MM.1S (cell line): ENCODE measurements at regions not wholly inside any gene's neighbourhood (a gene's known extent, or its start where the extent isn't known, plus 50 kb on each side); places are given as distances from the start of the nearest gene placed in this dataset.

Experiments used
- DNase-seq: peaks from one replicate; pipeline ENCODE4 v3.0.0-alpha.2; 2015
- H2AFZ ChIP-seq: fragments of 300-600 bp; sonication (generic); 2 replicates; pipeline ENCODE4 v1.6.0; 2016; ENCODE audit warnings: antibody characterized with exemption, low read length
- H3F3A ChIP-seq: fragments of 300-600 bp; sonication (generic); 2 replicates; pipeline ENCODE4 v1.6.1; 2016; ENCODE audit warnings: mild to moderate bottlenecking, antibody characterized with exemption, low read length, moderate library complexity, mixed read lengths; ENCODE audit not compliant: insufficient read depth
- H3K27ac ChIP-seq: fragments of 300-600 bp; sonication (generic); 2 replicates; pipeline ENCODE4 v1.5.1; 2016; ENCODE audit warnings: mild to moderate bottlenecking, low read length
- H3K27me3 ChIP-seq: fragments of 300-600 bp; sonication (generic); replicated peaks from 2 replicates; pipeline ENCODE4 v1.6.0; 2016; ENCODE audit warnings: low read length; ENCODE audit not compliant: insufficient read depth
- H3K36me3 ChIP-seq: fragments of 300-600 bp; sonication (generic); replicated peaks from 2 replicates; pipeline ENCODE4 v1.6.1; 2016; ENCODE audit warnings: mild to moderate bottlenecking, low read length, mixed read lengths; ENCODE audit not compliant: insufficient read depth
- H3K4me1 ChIP-seq: fragments of 300-600 bp; sonication (generic); 2 replicates; pipeline ENCODE4 v1.6.1; 2016; ENCODE audit warnings: low read length, mixed read lengths
- H3K4me2 ChIP-seq: fragments of 300-600 bp; sonication (generic); 2 replicates; pipeline ENCODE4 v1.6.0; 2016; ENCODE audit warnings: low read depth, low read length
- H3K4me3 ChIP-seq: fragments of 300-600 bp; sonication (generic); 2 replicates; pipeline ENCODE4 v1.5.1; 2016; ENCODE audit warnings: low read length, mixed read lengths
- H3K79me2 ChIP-seq: fragments of 300-600 bp; sonication (generic); 2 replicates; pipeline ENCODE4 v1.6.1; 2016; ENCODE audit warnings: mixed run types, low read length, mixed read lengths
- H3K9ac ChIP-seq: fragments of 300-600 bp; sonication (generic); 2 replicates; pipeline ENCODE4 v1.6.1; 2016; ENCODE audit warnings: low read length, mixed read lengths
- H3K9me2 ChIP-seq: fragments of 300-600 bp; sonication (generic); replicated peaks from 2 replicates; pipeline ENCODE4 v1.6.1; 2016; ENCODE audit warnings: mild to moderate bottlenecking, low read length, mixed read lengths; ENCODE audit not compliant: insufficient read depth
- H3K9me3 ChIP-seq: fragments of 300-600 bp; sonication (generic); replicated peaks from 2 replicates; pipeline ENCODE4 v1.6.1; 2016; ENCODE audit warnings: mild to moderate bottlenecking, low read length, mixed read lengths; ENCODE audit not compliant: insufficient read depth
- H4K20me1 ChIP-seq: fragments of 300-600 bp; sonication (generic); 2 replicates; pipeline ENCODE4 v1.6.1; 2016; ENCODE audit warnings: mild to moderate bottlenecking, low read length, moderate library complexity, mixed read lengths; ENCODE audit not compliant: insufficient read depth
- CTCF ChIP-seq: fragments of 300-600 bp; sonication (generic); IDR thresholded peaks from 2 replicates; pipeline ENCODE4 v1.5.1; 2016; ENCODE audit warnings: antibody characterized with exemption, low read length, mixed read lengths
- EZH2 ChIP-seq: fragments of 300-600 bp; sonication (generic); optimal IDR thresholded peaks from 2 replicates; pipeline ENCODE3; 2017; ENCODE audit warnings: low read depth, mild to moderate bottlenecking, antibody characterized with exemption, low read length, mixed read lengths
- EZH2phosphoT487 ChIP-seq: fragments of 300-600 bp; sonication (generic); IDR thresholded peaks from 2 replicates; pipeline ENCODE4 v1.6.1; 2018; ENCODE audit warnings: antibody characterized with exemption, low read length

GRCh38 chr7:18294411-18294810 is 201.1 kb upstream of the HDAC9 start:
- no peak for TF ChIP-seq EZH2
- no peak for TF ChIP-seq EZH2phosphoT487
- TF ChIP-seq CTCF: no peak
- Histone ChIP-seq H2AFZ (no peak overlapping the region), H3K4me1 (no peaks in the 10 kb centered on the region; the same call in 1 of the 2 replicates), H3K27ac (no peak overlapping the region), H3K9me3 (no peaks in the 10 kb centered on the region), H3K79me2 (no peaks in the 10 kb centered on the region), H3K4me3 (no peak overlapping the region), H3K27me3 (no peaks in the 10 kb centered on the region), H4K20me1 (no peaks in the 10 kb centered on the region), H3K4me2 (no peak overlapping the region), H3F3A (no peaks in the 10 kb centered on the region), H3K36me3 (no peaks in the 10 kb centered on the region), H3K9ac (no peak overlapping the region), H3K9me2 (no peaks in the 10 kb centered on the region)
- DNase-seq: no peak

- Histone ChIP-seq H3K27ac (no peak overlapping the region), H3F3A (no peaks in the 10 kb centered on the region), H3K4me3 (no peak overlapping the region)
These were observed 199.6 kb upstream of the HDAC9 start for GRCh38 chr7:18295781-18296423.

GRCh38 chr7:18302097-18302496 is 193.5 kb upstream of the HDAC9 start:
- Histone ChIP-seq H3K4me2 (no peak overlapping the region), H3K27ac (no peak overlapping the region), H3K27me3 (no peaks in the 10 kb centered on the region), H3K4me3 (no peak overlapping the region), H4K20me1 (no peaks in the 10 kb centered on the region), H3F3A (no peaks in the 10 kb centered on the region), H2AFZ (no peak overlapping the region), H3K4me1 (no peaks in the 10 kb centered on the region), H3K9ac (no peak overlapping the region), H3K36me3 (no peaks in the 10 kb centered on the region), H3K79me2 (no peaks in the 10 kb centered on the region), H3K9me2 (no peaks in the 10 kb centered on the region), H3K9me3 (no peaks in the 10 kb centered on the region)
- no peak for TF ChIP-seq EZH2
- TF ChIP-seq CTCF: no peak
- TF ChIP-seq EZH2phosphoT487: no peak
- DNase-seq: no peak

More at GRCh38 chr7:18295781-18296423, 199.6 kb upstream of the HDAC9 start:
- no peak overlapping the region for H3K9ac ChIP-seq
- no peak for TF ChIP-seq CTCF
- no peak for TF ChIP-seq EZH2phosphoT487
- no peak for TF ChIP-seq EZH2
- H4K20me1 ChIP-seq: no peaks in the 10 kb centered on the region
- H3K4me2 ChIP-seq: no peak overlapping the region
- no peaks in the 10 kb centered on the region for H3K79me2 ChIP-seq
- H3K4me1 ChIP-seq: no peaks in the 10 kb centered on the region
- H3K9me3 ChIP-seq: no peaks in the 10 kb centered on the region
- no peaks in the 10 kb centered on the region for H3K27me3 ChIP-seq
- no peak overlapping the region for H2AFZ ChIP-seq
- no peaks in the 10 kb centered on the region for H3K36me3 ChIP-seq
- H3K9me2 ChIP-seq: no peaks in the 10 kb centered on the region
- no peak for DNase-seq
